ENCODE measurements at regions not wholly inside any gene's neighbourhood (a gene's known extent, or its start where the extent isn't known, plus 50 kb on each side); places are given as distances from the start of the nearest gene placed in this dataset.

GRCh38 chr4:126736133-126736518, 896.6 kb upstream of the INTU start:
- no peak for ATAC-seq
- Histone ChIP-seq H3K36me3 (ENCODE audit: control insufficient read depth in 2 of 2, insufficient read depth in 2 of 2, low read length in 1 of 2) (no peaks in the 10 kb centered on the region), H3K9ac (ENCODE audit: control insufficient read depth, insufficient read depth, low read length) (no peak overlapping the region), H3K4me1 (ENCODE audit: control insufficient read depth, insufficient read depth, low read length) (no peaks in the 10 kb centered on the region), H3K9me3 (replicated peaks; ENCODE audit: control insufficient read depth, insufficient read depth, low read length) (no peaks in the 10 kb centered on the region), H3K79me2 (ENCODE audit: control insufficient read depth, insufficient read depth, low read length) (no peaks in the 10 kb centered on the region), H2AFZ (ENCODE audit: control insufficient read depth, low read depth, low read length) (no peak overlapping the region), H4K20me1 (ENCODE audit: control insufficient read depth, insufficient read depth) (no peaks in the 10 kb centered on the region), H3K4me3 (no peak overlapping the region), H3K4me2 (ENCODE audit: control insufficient read depth, insufficient read depth) (no peak overlapping the region), H3K27me3 (replicated peaks in 1 of 2; ENCODE audit: control insufficient read depth in 2 of 2, insufficient read depth in 2 of 2, low read length in 1 of 2) (no peaks in the 10 kb centered on the region), H3K27ac (ENCODE audit: control insufficient read depth, insufficient read depth) (no peak overlapping the region)
- intact Hi-C loops (cut with micrococcal nuclease; ENCODE audit: unreplicated experiment): no loop called here
- in situ Hi-C loops (cut with MboI): no loop called here
- RAD21 ChIA-PET (ENCODE audit: unreplicated experiment): no interaction called here
- TF ChIP-seq CHD2 (IDR thresholded peaks at IDR 0.05; ENCODE audit: borderline replicate concordance, low read depth, low read length) (no peak), SUZ12 (IDR thresholded peaks at IDR 0.05; ENCODE audit: unreplicated experiment) (no peak), POLR2AphosphoS2 (IDR thresholded peaks at IDR 0.05; ENCODE audit: low read depth, low read length) (no peak), SMAD5 (IDR thresholded peaks at IDR 0.05; ENCODE audit: low read depth) (no peak), ZNF207 (IDR thresholded peaks at IDR 0.05; ENCODE audit: borderline replicate concordance) (no peak)
- BruUV-seq (replicated peaks): no TSS peak
- no peak for FAIRE-seq
- POLR2A ChIA-PET: no interaction called here
- SMC1A ChIA-PET (ENCODE audit: uncharacterized antibody, unreplicated experiment): no interaction called here
- no peak for DNase-seq (ENCODE audit: low read depth, low spot score)
- WGBS (ENCODE audit: insufficient coverage, insufficient replicate concordance, low lambda C conversion rate, missing lambda C conversion rate): 45% methylated on average over 3 of the region's 3 CpGs
- CTCF ChIA-PET: no interaction called here

GRCh38 chr4:126737899-126738526, 894.7 kb upstream of the INTU start:
- SMC1A ChIA-PET (ENCODE audit: uncharacterized antibody, unreplicated experiment): no interaction called here
- in situ Hi-C loops (cut with MboI): no loop called here
- Histone ChIP-seq H3K4me2 (ENCODE audit: control insufficient read depth, insufficient read depth) (no peak overlapping the region), H3K4me3 (no peak overlapping the region), H3K27me3 (replicated peaks in 1 of 2; ENCODE audit: control insufficient read depth in 2 of 2, insufficient read depth in 2 of 2, low read length in 1 of 2) (no peaks in the 10 kb centered on the region), H3K4me1 (ENCODE audit: control insufficient read depth, insufficient read depth, low read length) (no peaks in the 10 kb centered on the region), H4K20me1 (ENCODE audit: control insufficient read depth, insufficient read depth) (no peaks in the 10 kb centered on the region), H3K79me2 (ENCODE audit: control insufficient read depth, insufficient read depth, low read length) (no peaks in the 10 kb centered on the region), H2AFZ (ENCODE audit: control insufficient read depth, low read depth, low read length) (no peak overlapping the region), H3K9me3 (replicated peaks; ENCODE audit: control insufficient read depth, insufficient read depth, low read length) (no peaks in the 10 kb centered on the region), H3K27ac (ENCODE audit: control insufficient read depth, insufficient read depth) (no peak overlapping the region), H3K9ac (ENCODE audit: control insufficient read depth, insufficient read depth, low read length) (no peak overlapping the region), H3K36me3 (ENCODE audit: control insufficient read depth in 2 of 2, insufficient read depth in 2 of 2, low read length in 1 of 2) (no peaks in the 10 kb centered on the region)
- CTCF ChIA-PET: no interaction called here
- intact Hi-C loops (cut with micrococcal nuclease; ENCODE audit: unreplicated experiment): no loop called here
- no peak for ATAC-seq
- BruUV-seq (replicated peaks): no TSS peak
- RAD21 ChIA-PET (ENCODE audit: unreplicated experiment): no interaction called here
- POLR2A ChIA-PET: no interaction called here
- DNase-seq (ENCODE audit: low read depth, low spot score): no peak
- 29% methylated on average over 4 of the region's 4 CpGs for WGBS (ENCODE audit: insufficient coverage, insufficient replicate concordance, low lambda C conversion rate, missing lambda C conversion rate)
- no peak for FAIRE-seq
- no peak for TF ChIP-seq ZSCAN29 (IDR thresholded peaks at IDR 0.05)
- no peak for TF ChIP-seq PBX3 (IDR thresholded peaks at IDR 0.05; ENCODE audit: insufficient replicate concordance, low read depth, low read length)
- no peak for TF ChIP-seq SPI1 (IDR thresholded peaks at IDR 0.05; ENCODE audit: borderline replicate concordance, insufficient read depth, low read depth, low read length)
- TF ChIP-seq ZNF24 (IDR thresholded peaks at IDR 0.05): no peak
- no peak for TF ChIP-seq ZZZ3 (IDR thresholded peaks at IDR 0.05; ENCODE audit: control insufficient read depth, insufficient read length, low read depth)
- TF ChIP-seq RAD51 (IDR thresholded peaks at IDR 0.05): no peak
- no peak for TF ChIP-seq KLF5 (IDR thresholded peaks at IDR 0.05; ENCODE audit: partially characterized antibody)
- TF ChIP-seq MLLT1 (IDR thresholded peaks at IDR 0.05): no peak
- TF ChIP-seq ZNF274 (IDR thresholded peaks at IDR 0.05; ENCODE audit: insufficient read depth, insufficient read length): no peak
